Right lobe of liver (tissue), 6 donors: ENCODE measurements at regions not wholly inside any gene's neighbourhood (a gene's known extent, or its start where the extent isn't known, plus 50 kb on each side); places are given as distances from the start of the nearest gene placed in this dataset.

Source experiments
- ATAC-seq, 4 donors: fragments of 200-7000 bp; cut with Tn5 transposase; one replicate each; pipeline ENCODE4 v1.9.1; 2020; ENCODE audit warnings: mild to moderate bottlenecking in 4 of 4, moderate library complexity in 4 of 4
- DNase-seq, 3 donors: peaks; one replicate each; pipeline ENCODE4 v3.0.0-alpha.2; 2020
- H3K27ac ChIP-seq, 3 donors: fragments of 200-600 bp; one replicate each; pipeline ENCODE4 v1.8.0; 2022
- H3K27me3 ChIP-seq, 2 donors: fragments of 200-600 bp; one replicate each; pipeline ENCODE4 v1.8.0; 2022
- H3K36me3 ChIP-seq, 4 donors: fragments of 200-600 bp; sonication (generic) in 1 of 4; one replicate each; pipeline versions ENCODE4 v1.5.1 to v1.8.0; 2017 to 2022; ENCODE audit warnings: control low read depth in 1 of 4
- H3K4me1 ChIP-seq, 4 donors: fragments of 200-600 bp; sonication (generic) in 1 of 4; one replicate each; pipeline versions ENCODE4 v1.5.1 to v1.8.0; 2017 to 2022; ENCODE audit warnings: control low read depth in 1 of 4
- H3K4me3 ChIP-seq, 3 donors: fragments of 200-600 bp; one replicate each; pipeline ENCODE4 v1.8.0; 2022
- H3K9me3 ChIP-seq, 4 donors: fragments of 200-600 bp; sonication (generic) in 1 of 4; one replicate each; pipeline versions ENCODE4 v1.5.1 to v1.8.0; 2017 to 2022; ENCODE audit warnings: control low read depth in 1 of 4
- POLR2A ChIP-seq: fragments of 450-650 bp; IDR thresholded peaks from one replicate; pipeline ENCODE4 v1.6.1; 2017; ENCODE audit warnings: antibody characterized with exemption, mild to moderate bottlenecking
- WGBS: methylation state at CpG from one replicate; pipeline ENCODE4 v1.1.6; 2018; ENCODE audit warnings: low coverage, low lambda C conversion rate; ENCODE audit not compliant: insufficient coverage; ENCODE audit errors: missing lambda C conversion rate; 5-methylcytosine and 5-hydroxymethylcytosine counted together
- intact Hi-C, 2 donors: fragments of 100-400 bp; cut with DNase I; formaldehyde crosslinking; loops; one replicate each; pipeline versions ENCODE4 v1.11.2 to v1.14.1; 2022
- TF ChIP-seq, protein P1 (sequence below), 4 donors: fragments of 200-600 bp in 3 of 4; fragments of 450-650 bp in 1 of 4; IDR thresholded peaks; one replicate each; pipeline versions ENCODE4 v1.5.1 to v1.8.0; 2016 to 2022; ENCODE audit warnings: antibody characterized with exemption in 4 of 4, mild to moderate bottlenecking in 2 of 4
- donor health status: DM: no; HTN: yes; CAD: no.
- donor health status: DM: no; HTN: no; CAD: no.
- donor health status: DM: no; HTN: no; CAD: no.
- donor health status: DM: no; HTN: yes; CAD: no.
- donor health status: DM: no; HTN: yes; CAD: no.

DNA sequence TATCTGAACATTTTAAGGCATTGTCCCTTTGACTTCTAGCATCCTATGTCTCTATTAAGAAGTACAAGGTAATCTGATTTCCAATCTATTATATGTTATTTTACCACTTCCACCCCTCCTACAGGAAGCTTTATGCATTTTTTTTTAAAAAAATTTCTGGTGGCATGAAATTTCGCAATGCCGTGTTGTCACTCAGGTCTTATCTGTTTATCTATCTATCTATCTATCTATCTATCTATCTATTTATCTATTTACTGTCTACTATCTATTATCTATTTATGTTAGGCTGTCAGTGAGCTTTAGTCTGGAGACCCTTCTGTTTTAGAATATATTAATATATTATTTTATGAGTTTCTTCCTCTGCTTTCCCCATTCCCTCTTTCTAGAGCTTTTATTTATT lies 125.3 kb upstream of the FAM9C start:
- WGBS: 88% methylated on average over 2 of the region's 2 CpGs
- Histone ChIP-seq H3K4me1 (peaks cover 0 to 5% (median 0%) of the 10 kb centered on the region in 4 donors), H3K27me3 (no peaks in the 10 kb centered on the region), H3K4me3 (no peak overlapping the region), H3K36me3 (no peaks in the 10 kb centered on the region), H3K9me3 (no peaks in the 10 kb centered on the region), H3K27ac (no peak overlapping the region)
- ATAC-seq: no peak
- TF ChIP-seq, protein P1, sequence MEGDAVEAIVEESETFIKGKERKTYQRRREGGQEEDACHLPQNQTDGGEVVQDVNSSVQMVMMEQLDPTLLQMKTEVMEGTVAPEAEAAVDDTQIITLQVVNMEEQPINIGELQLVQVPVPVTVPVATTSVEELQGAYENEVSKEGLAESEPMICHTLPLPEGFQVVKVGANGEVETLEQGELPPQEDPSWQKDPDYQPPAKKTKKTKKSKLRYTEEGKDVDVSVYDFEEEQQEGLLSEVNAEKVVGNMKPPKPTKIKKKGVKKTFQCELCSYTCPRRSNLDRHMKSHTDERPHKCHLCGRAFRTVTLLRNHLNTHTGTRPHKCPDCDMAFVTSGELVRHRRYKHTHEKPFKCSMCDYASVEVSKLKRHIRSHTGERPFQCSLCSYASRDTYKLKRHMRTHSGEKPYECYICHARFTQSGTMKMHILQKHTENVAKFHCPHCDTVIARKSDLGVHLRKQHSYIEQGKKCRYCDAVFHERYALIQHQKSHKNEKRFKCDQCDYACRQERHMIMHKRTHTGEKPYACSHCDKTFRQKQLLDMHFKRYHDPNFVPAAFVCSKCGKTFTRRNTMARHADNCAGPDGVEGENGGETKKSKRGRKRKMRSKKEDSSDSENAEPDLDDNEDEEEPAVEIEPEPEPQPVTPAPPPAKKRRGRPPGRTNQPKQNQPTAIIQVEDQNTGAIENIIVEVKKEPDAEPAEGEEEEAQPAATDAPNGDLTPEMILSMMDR (IDR thresholded peaks at IDR 0.05): no peak
- no peak for TF ChIP-seq POLR2A
- intact Hi-C loops: no loop called here
- no peak for DNase-seq

DNA sequence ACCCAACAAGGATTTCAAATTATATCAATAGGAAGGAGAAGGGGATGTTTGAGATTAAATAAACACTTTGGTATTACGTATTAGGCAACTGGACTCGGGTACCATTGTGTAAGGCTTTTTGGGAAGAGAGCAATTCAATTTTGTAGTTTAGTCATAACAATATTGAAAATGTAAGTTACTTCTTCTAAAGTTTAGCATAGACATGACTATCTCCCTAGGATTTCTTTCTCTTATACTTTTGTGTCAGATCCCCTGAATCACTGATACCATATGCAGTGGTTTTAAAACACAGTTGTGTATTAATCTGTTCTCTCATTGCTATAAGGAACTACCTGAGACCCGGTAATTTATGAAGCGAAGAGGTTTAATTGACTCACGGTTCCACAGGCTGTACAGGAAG lies 123.8 kb upstream of the FAM9C start:
- Histone ChIP-seq H3K27me3 (no peaks in the 10 kb centered on the region), H3K4me1 (peaks cover 0 to 5% (median 0%) of the 10 kb centered on the region in 4 donors), H3K4me3 (no peak overlapping the region), H3K27ac (peak overlapping the region in 2 of 3 donors; percentile 20 to 39), H3K36me3 (no peaks in the 10 kb centered on the region), H3K9me3 (no peaks in the 10 kb centered on the region)
- intact Hi-C loops: no loop called here
- ATAC-seq (no peak), DNase-seq (no peak)
- 44% methylated on average over 5 of the region's 5 CpGs for WGBS
- TF ChIP-seq POLR2A: no peak
- TF ChIP-seq, protein P1 (IDR thresholded peaks at IDR 0.05): no peak

DNA sequence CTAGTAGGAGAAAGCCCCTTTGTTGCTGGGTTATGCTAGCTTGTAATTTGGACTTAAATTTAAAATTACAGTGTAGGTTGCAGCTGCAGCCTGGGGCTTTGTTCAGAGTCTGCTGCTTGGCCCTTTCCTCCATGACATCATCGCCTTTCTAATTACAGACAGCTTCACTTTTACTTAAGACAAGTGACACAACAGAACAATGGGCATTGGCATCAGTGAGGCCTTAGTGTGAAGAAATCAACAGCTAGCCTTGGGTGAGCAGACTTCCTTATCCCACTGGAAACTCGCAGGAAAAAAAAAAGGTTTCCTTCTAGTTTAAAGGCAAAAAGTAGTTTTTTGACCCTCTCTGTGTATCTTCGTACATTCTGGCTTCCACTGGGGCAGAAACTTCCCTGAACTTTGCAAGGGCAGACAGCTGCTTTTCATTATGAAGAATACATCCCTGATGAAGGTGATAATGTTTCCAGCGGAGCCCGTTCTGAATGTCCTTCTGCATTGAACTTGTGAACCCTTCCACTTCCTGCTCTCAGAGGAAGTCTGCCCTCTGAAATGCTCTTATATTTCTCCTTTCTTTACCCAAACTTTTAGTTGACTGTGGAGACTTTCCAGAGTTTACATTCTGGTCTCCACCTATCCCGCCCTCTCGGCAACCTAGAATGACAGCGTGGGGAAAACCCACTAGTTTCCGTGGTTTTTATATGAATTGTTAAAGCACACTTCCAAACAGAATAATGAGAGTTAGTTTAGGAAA lies 123.2 kb upstream of the FAM9C start:
- peaks cover 0 to 5% (median 0%) of the 10 kb centered on the region in 4 donors for H3K4me1 ChIP-seq
- H3K4me3 ChIP-seq: no peak overlapping the region
- H3K9me3 ChIP-seq: no peaks in the 10 kb centered on the region
- no peak for TF ChIP-seq POLR2A
- TF ChIP-seq, protein P1 (IDR thresholded peaks at IDR 0.05): no peak
- ATAC-seq (peak in 3 of 4 donors; percentile 21 to 40 (median 23)), DNase-seq (no peak)
- no peaks in the 10 kb centered on the region for H3K27me3 ChIP-seq
- 47% methylated on average over 8 of the region's 9 CpGs for WGBS
- H3K27ac ChIP-seq: peak overlapping the region in 2 of 3 donors; percentile 20 to 39
- intact Hi-C loops: no loop called here
- no peaks in the 10 kb centered on the region for H3K36me3 ChIP-seq

DNA sequence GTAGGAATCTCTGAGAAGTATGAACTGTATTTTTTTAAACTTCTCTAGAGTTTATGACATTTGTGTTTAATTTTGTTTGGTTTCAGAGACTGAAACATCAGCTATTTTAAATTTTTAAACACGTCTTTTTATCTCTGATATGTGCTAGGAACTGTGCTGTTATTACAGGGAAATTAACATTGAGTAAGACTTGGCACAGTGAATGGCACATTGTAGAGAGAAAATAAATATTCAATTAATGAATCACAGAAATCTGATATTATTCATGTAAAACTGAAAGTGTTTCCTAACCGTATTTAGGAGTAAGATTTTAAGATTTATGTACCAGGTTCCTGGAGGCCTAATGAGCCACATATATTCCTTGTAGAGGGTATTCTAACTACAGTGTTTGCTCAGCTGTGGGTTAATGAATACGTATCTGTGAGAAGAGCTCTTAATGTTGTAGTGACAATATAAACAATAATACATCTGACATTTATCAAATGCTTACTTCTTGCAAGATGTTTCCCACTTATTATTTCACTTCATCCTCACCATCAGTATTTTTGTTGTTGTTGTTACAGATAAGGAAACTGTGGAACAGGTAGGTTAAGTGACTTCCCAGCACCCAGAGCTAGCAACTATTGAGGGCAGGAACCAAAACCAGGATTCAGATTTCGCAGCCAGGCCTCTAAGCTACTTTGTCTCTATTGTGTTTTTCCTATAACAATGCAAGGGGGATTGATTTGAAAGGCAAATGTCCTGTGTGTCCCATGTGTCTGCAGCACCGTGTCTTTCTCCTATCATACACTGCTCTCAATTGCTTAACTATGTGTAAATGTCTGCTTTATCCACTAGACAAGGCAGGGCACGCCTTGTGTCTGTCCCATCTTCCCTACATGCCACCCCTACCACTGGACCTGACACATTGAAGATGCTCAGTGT lies 121.1 kb upstream of the FAM9C start:
- ATAC-seq (peak in 1 of 4 donors; percentile 3), DNase-seq (no peak)
- no peaks in the 10 kb centered on the region for H3K36me3 ChIP-seq
- peaks cover 0 to 12% (median 4%) of the 10 kb centered on the region in 4 donors for H3K4me1 ChIP-seq
- TF ChIP-seq, protein P1 (IDR thresholded peaks at IDR 0.05): no peak
- TF ChIP-seq POLR2A: no peak
- 51% methylated on average over 6 of the region's 6 CpGs for WGBS
- no peaks in the 10 kb centered on the region for H3K9me3 ChIP-seq
- H3K27ac ChIP-seq: peak overlapping the region; percentile 37 to 66 (median 51)
- H3K4me3 ChIP-seq: no peak overlapping the region
- H3K27me3 ChIP-seq: no peaks in the 10 kb centered on the region
- intact Hi-C loops: no loop called here
